ENCODE measurements at regions not wholly inside any gene's neighbourhood (a gene's known extent, or its start where the extent isn't known, plus 50 kb on each side); places are given as distances from the start of the nearest gene placed in this dataset.
A peak's percentile ranks its signal among the peaks of the same experiment; 100 is the strongest.
"Not testable (repeated sequence)": the region's sequence is repeated elsewhere in the genome, so short reads cannot be mapped to it uniquely, and the experiment has no call there.

GRCh38 chrX:16067886-16068515, 55.4 kb upstream of the GRPR start:
- no peak for DNase-seq (ENCODE audit: low read depth)

- DNase-seq (ENCODE audit: low read depth) = no peak
Observed at GRCh38 chrX:16063921-16064320, 59.4 kb upstream of the GRPR start.

GRCh38 chrX:16063141-16063540, 60.2 kb upstream of the GRPR start:
- DNase-seq (ENCODE audit: low read depth) = no peak

DNA sequence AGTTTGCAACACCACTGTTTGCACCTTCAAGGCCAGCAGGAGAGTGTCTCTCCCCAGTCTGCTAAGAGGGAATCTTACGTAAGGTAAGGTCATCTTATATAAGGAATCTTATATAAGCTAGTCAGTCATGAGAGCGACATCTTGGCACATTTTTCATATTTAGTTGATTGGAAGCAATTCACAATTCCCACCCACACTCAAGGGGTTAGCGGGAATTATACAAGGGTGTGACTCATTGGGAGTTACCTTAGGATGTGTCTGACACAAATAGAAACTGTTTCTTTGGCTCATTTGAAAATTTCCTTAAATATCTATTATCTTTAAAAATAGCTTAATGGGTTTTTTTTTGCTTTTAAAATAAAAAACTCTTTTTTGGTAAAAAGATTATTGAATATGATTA, 62.1 kb upstream of the GRPR start:
- DNase-seq (ENCODE audit: low read depth) = no peak

DNA sequence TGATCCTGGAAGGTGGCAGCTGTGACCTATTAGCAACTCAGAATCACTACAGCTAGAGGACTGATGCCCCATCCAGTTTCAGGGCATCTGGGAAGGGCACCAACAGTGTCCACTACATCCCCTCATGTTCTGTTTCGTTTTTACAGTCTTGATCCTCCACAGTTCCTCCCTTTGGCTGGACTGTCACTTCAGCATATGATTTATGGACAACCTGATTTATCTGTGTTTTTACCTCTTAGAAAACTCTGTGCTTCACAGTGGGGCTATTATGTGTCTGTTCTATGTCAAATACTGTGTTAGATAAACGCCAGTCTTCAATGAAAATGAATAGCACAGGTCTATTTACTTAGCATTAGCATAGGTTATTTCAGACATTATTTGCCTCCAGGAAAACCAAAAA, 63.1 kb upstream of the GRPR start:
- no peak for DNase-seq (ENCODE audit: low read depth)

DNA sequence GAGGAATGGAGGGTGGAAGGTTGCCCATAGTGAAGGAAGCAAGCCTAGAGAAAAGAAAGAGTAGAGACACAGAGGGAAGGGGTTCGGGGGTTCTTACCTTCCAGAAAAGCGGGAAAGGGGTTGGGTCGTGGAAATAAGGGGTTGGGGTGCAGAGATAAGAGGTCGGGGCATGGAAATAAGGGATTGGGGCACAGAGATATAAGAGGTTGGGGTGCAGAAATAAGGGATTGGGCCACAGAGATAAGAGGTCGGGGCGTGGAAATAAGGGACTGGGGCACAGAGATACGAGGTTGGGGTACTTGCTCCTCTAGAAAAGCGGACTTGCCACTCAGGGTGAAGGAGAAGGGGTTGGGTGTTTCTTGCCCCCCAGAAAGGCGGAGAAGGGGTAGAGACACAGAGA, 74.2 kb upstream of the GRPR start:
- DNase-seq (ENCODE audit: low read depth) = not testable (repeated sequence)

DNA sequence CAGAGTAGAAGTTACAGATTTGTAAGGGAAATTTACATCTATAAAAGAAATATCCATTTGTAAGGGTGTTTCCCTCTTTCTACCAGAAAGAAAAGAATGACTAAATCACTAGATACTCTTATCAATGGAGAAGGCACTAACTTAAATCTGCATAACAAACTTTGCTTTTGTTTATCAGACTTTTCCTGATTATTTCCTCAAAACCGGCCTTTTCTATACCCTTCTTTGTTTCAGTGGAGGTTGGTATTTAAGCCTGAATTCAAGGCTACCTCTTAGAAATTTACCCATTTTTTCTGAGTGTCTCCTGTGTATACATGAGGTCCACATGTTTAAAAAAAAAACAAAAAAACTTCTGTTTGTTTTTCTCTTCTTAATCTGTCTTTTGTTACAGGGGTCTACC, 80.4 kb upstream of the GRPR start:
- no peak for DNase-seq (ENCODE audit: low read depth)

DNA sequence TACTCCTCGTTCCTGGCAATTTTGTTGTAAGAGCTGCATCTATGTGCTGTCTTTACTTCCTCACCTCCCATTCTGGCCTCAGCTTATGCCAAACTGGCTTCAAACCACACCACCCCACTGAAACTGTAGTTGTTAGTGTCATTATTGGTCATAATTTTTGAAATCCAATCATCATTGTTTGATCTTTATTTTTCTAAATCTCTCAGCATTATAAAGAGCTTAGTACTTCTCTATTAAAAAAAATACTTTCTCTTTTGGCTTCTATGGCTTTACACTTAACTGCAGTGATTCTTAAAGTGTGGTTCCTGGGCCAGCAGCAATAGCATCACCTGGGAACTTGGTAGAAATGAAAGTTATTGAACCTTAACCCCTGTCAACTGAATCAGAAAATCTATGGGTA, 83.5 kb upstream of the GRPR start:
- DNase-seq (ENCODE audit: low read depth) = no peak

DNA sequence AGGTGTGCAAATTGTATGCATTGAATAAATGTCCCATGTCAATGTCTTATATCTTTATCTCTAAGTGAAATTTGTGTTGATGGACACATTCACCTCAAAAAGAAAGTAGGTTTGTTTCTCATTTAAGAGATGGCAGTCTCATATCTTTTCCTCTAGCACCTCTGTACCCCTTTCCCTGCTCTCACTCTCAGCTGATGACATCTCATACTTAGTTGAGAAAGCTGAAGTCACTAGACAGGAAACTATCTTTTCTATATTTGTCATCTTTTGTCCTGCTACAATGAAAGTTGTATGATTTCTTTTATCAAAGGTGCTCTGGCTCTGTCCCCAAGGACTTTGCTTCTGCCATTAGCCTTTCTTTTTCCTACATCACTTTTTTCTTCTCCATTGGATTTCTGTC, 84.0 kb upstream of the GRPR start:
- no peak for DNase-seq (ENCODE audit: low read depth)

DNA sequence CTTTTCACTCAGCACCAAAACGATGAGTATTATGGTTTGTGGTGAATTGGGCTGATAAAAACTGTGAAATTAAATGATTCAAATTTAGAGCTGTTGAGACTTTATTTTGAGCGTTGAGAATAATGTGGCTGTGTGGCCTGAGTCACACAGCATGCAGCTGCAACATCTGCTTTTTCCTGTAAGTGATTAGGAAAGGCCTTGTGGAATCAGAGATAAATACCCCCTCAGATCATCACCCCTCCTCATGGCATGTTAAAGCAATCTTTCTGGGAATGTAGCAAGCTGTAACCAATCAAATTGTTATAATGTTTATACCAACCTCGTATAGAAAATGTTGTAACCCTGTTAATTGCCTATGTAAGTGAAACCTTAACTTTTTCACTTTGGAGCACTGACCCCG, 90.0 kb upstream of the GRPR start:
- no peak for DNase-seq (ENCODE audit: low read depth)

- DNase-seq (ENCODE audit: low read depth) = no peak
Observed at GRCh38 chrX:16028576-16028975, 94.8 kb upstream of the GRPR start.

- no peak for DNase-seq (ENCODE audit: low read depth)
Observed at GRCh38 chrX:16023790-16024734, 99.3 kb upstream of the GRPR start.

DNA sequence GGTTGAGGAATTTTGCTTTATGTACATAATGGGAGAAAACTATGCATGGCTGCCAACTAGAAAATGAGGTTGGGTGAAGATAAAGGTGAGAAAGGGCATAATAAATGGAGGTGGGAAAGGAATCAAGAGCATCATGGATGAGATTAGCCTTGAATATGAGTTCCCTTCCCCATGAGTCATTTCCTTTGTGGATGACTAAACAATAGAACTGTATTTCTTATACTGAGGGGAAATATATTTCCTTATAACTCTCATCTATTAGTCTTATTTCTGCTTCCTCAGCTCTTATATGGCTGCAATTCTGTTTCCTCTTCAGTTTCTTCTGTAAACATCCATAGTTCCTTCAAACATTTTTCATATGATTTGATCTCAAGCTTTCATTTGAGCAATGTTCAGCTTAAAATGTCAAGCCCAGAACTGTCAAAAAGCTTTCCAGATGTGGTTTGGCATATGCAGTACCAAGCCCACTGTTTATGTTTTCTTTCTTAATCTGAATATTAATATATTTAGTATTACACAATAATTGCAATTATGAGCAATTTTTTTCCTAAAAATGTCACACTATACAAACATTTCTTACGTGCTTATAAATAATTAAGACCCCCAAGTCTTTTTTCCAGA, 100.7 kb upstream of the GRPR start:
- DNase-seq (ENCODE audit: low read depth) = no peak

GRCh38 chrX:16018291-16018690, 105.1 kb upstream of the GRPR start:
- no peak for DNase-seq (ENCODE audit: low read depth)

- DNase-seq (ENCODE audit: low read depth) = no peak
Observed at GRCh38 chrX:16014171-16014570, 109.2 kb upstream of the GRPR start.

GRCh38 chrX:16012250-16012649, 111.1 kb upstream of the GRPR start:
- DNase-seq (ENCODE audit: low read depth) = no peak

DNA sequence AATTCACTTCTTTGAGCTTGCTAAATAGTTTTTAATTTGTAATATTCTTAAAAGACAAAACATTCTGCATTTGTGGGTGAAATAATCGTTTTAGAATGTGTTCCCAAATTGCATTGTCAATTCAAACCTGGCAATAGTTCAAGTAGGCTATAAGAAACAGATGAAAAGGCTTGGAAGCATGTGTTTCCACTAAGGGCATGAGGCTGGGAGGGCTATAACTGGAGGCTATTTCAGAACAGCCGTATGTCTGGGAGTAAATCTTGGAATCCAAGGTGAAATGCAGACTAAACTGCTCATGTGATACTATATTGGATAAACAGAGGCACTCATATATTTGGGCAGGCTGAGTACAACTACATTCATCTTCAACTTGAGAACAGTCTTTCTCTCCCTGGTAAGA, 117.4 kb upstream of the GRPR start:
- no peak for DNase-seq (ENCODE audit: low read depth)

DNA sequence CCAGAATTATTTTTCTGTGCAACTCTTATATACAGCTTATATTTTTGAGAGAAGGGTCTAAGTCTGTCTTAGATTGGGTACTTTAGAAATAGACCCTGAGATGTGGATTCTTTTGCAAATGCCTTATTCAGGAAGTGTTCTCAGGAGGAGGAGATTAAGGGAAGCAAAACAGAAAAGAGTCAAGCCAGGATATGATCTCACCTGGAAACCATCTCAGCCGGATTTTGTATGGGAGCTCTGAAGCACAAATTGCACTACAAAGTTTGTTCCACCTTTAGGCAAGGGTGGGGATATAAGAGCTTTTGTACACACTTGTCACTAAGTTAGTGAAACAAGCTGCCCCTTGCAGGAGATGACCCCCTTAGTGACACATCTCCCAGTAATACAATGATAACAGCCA, 121.2 kb upstream of the GRPR start:
- no peak for DNase-seq (ENCODE audit: low read depth)

- DNase-seq (ENCODE audit: low read depth) = no peak
Observed at GRCh38 chrX:15998350-15998749, 125.0 kb upstream of the GRPR start.

DNA sequence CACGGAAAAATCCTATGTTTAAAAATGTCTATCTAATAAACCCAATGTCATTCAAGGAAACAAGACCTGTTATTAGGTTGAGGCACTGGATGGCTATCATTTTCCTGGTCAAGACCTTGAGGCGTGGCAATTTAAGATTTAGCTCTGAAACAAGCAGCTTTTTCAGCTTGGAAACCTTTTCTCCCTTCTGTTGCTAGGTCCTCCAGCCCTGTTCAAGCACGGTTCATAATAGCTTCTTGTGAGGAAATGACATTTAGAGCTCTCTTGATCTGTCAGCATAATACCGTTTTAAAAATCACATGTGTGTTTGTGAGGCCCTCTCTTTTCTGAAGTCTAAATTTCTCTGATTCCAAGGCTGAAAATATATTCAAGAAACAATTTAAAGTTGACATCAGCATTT, 133.6 kb upstream of the GRPR start:
- no peak for DNase-seq (ENCODE audit: low read depth)

GRCh38 chrX:15988661-15989603, 134.3 kb upstream of the AP1S2 start:
- DNase-seq (ENCODE audit: low read depth) = no peak

DNA sequence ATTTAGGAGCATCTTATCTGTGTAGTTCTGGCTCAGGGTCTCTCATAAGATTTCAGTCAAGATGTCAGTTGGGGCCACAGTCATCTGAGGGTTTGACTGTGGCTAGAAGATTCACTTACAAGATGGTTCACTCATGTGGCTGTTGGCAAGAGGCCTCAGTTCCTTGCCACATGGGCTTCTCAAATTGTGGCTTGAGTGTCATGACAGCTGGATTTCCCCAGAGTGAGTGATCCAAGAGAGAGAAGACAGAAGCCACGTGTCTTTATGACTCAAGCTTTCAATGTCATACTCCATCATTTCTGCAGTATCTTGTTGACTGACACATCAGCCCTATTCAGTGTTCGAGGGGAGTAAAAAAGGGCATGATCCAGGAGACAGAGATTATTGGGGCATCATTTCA, 131.3 kb upstream of the AP1S2 start:
- DNase-seq (ENCODE audit: low read depth) = peak; percentile 6
